ENCODE measurements at regions not wholly inside any gene's neighbourhood (a gene's known extent, or its start where the extent isn't known, plus 50 kb on each side); places are given as distances from the start of the nearest gene placed in this dataset.

DNA sequence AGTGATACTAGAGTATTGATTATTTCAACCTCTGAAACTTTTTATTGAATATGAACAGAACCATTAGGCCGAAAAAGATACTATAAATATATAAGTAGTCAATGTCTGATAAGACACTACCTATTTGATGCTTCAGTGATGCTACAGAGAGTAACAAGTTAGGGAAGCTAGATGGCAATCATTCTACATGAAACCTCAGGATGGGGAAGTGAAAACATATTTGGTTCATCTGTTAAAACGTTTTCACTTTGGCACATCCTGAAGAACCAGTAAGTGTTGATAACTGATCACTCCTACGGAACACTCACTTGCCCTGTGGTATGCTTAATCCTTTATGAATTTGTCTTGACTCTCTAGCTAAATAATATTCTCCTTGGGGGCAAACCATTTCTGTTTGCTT is 1064.9 kb downstream of the NXPH1 start:
- TF ChIP-seq CTCF (IDR thresholded peaks at IDR 0.05) (peak; percentile 18; the same call in 1 of the 2 replicates), ZFX (IDR thresholded peaks at IDR 0.05; ENCODE audit: borderline replicate concordance) (no peak)
